ENCODE measurements at regions not wholly inside any gene's neighbourhood (a gene's known extent, or its start where the extent isn't known, plus 50 kb on each side); places are given as distances from the start of the nearest gene placed in this dataset.

DNA sequence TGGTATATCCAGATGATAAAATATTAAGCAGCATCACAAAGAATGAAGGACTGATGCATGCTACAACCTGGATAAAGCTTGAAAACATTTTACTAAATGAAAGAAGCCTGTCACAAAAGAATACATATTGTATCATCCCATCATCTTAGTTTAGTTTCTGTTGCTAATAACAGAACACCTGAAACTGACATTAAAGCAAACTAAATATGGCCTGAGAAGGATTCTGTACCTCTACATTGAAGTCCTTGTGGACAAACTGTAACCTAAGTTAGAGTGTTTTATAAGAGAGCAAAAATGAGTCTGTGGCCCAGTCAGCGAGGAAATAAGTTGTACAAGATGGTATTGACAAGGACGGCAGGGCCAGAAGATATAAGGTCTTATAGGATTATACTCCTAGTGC is 261.0 kb upstream of the CPHXL start:
- DNase-seq (ENCODE audit: low read depth in 1 of 2, low spot score in 1 of 2) = no peak
- TF ChIP-seq JUND (IDR thresholded peaks at IDR 0.05; ENCODE audit: low read depth) = no peak
- in situ Hi-C loops (cut with HindIII; ENCODE audit: low pct_unique_long_range_greater_than_20kb, low sequenced_read_pairs) = no loop called here

DNA sequence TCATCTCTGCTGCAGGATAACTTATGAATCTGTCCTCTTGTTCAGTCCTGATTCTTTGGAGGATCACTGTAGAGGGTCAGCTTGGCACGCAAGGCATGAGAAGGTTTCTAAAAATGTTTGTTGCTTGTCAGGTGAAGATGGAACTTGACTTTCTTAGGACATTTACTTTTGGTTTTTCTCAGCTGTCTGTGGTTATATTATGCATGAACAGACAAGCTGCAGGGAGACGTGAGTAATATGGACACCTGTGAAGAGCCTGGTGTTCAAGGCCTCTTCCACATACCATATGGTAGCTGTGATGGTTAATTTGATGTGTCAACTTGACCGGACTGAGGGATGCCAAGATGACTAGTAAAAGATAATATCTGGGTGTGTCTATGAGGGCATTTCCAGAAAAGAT is 270.2 kb upstream of the CPHXL start:
- in situ Hi-C loops (cut with HindIII; ENCODE audit: low pct_unique_long_range_greater_than_20kb, low sequenced_read_pairs) = no loop called here
- DNase-seq (ENCODE audit: low read depth in 1 of 2, low spot score in 1 of 2) = no peak
- TF ChIP-seq JUND (IDR thresholded peaks at IDR 0.05; ENCODE audit: low read depth) = no peak

DNA sequence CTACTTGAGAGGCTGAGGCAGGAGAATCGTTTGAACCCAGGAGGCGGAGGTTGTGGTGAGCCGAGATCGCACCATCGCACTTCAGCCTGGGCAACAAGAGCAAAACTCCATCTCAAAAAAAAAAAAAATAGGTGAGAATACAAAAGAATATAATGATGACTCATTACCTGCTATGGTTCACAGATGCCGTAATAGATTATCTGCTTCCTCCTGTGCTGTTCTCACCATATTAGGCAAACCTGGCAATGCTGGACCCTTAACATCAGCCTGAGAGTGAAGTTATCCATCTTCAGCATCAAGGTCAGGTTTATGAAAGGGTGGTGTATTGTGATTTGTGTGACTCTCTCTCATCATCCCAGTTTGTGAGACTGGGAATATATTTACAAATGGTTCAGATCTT is 271.3 kb upstream of the CPHXL start:
- TF ChIP-seq JUND (IDR thresholded peaks at IDR 0.05; ENCODE audit: low read depth) = no peak
- in situ Hi-C loops (cut with HindIII; ENCODE audit: low pct_unique_long_range_greater_than_20kb, low sequenced_read_pairs) = no loop called here
- no peak for DNase-seq (ENCODE audit: low read depth in 1 of 2, low spot score in 1 of 2)

DNA sequence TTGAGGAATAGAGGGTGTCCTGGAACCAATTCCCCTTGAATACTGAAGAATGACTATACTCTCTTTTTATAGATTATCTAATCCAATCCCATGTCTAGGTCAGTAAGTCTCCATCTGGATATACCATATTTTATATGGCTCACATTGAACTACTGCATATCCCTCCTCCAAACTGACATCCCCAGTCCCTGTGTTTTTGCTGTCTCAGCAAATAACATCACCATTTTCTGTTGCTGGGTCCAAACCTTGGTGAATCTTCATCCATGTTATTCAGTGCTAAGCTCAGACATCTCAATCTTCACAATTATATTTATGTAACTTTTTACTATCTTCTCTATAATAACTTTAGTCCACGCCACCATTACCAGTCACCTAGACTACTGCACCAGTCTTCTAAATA is 269.6 kb upstream of the CNTNAP4 start:
- TF ChIP-seq JUND (IDR thresholded peaks at IDR 0.05; ENCODE audit: low read depth) = no peak
- DNase-seq (ENCODE audit: low read depth in 1 of 2, low spot score in 1 of 2) = no peak
- in situ Hi-C loops (cut with HindIII; ENCODE audit: low pct_unique_long_range_greater_than_20kb, low sequenced_read_pairs) = no loop called here

DNA sequence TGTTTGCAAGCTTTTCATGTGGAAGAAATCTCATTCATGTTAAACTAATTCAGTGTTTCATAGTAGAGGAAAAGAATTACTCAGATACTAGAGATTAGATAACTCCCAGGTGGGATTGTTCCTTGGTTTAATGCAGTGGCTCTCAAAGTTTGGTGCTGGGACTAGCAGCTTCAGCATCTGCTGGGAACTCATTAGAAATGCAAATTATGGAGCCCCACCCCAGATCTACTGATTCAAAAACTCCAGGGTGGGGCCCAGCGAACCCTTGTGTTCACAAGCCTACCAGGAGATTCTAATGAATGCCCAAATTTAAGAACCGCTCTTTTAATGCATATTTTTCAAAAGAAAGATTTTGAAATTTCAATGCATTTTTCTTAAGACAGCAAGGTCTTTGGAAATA is 253.4 kb upstream of the CNTNAP4 start:
- in situ Hi-C loops (cut with HindIII; ENCODE audit: low pct_unique_long_range_greater_than_20kb, low sequenced_read_pairs) = no loop called here
- DNase-seq (ENCODE audit: low read depth in 1 of 2, low spot score in 1 of 2) = no peak
- no peak for TF ChIP-seq JUND (IDR thresholded peaks at IDR 0.05; ENCODE audit: low read depth)

DNA sequence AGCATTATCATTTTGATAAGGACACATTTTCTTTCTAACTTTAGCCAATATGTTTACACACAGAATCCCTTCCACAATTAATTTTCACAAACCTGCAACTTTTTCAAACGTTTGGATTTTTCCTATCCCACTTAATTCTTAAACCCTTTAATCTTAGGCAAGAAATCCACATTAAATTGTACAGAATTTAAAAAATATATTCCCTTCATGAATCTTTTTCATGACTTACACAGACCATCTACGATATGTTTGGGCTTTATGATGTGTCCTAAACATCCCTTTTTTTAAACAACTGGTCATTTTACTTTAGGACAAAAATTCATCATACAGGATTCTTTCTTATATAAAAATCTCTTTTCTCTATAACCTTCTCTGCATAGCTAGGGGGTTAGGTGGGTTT is 241.5 kb upstream of the CNTNAP4 start:
- TF ChIP-seq JUND (IDR thresholded peaks at IDR 0.05; ENCODE audit: low read depth) = no peak
- DNase-seq (ENCODE audit: low read depth in 1 of 2, low spot score in 1 of 2) = peak in 1 of 2 experiments; percentile 22

DNA sequence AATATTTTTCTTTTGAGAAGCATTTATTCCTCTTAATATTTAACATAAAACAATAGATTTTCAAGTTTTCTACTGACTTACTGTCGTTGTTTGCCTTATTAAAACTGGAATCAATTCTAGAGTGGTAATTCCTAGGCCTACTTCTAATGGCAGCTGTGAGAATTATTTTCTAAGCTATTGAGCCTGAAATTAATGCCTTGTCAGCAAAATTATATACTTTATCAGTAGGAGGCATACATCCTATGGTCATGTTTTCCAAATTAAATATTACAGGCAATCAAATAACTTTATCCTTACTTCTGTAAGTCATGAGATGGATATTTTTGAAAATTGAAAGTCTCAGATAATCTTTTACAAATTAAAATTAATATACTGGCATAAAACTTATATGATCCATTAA is 239.1 kb upstream of the CNTNAP4 start:
- no peak for TF ChIP-seq JUND (IDR thresholded peaks at IDR 0.05; ENCODE audit: low read depth)
- in situ Hi-C loops (cut with HindIII; ENCODE audit: low pct_unique_long_range_greater_than_20kb, low sequenced_read_pairs) = no loop called here
- no peak for DNase-seq (ENCODE audit: low read depth in 1 of 2, low spot score in 1 of 2)

More for the DNA sequence above, 241.5 kb upstream of the CNTNAP4 start:
- in situ Hi-C loops (cut with HindIII; ENCODE audit: low pct_unique_long_range_greater_than_20kb, low sequenced_read_pairs) = no loop called here

DNA sequence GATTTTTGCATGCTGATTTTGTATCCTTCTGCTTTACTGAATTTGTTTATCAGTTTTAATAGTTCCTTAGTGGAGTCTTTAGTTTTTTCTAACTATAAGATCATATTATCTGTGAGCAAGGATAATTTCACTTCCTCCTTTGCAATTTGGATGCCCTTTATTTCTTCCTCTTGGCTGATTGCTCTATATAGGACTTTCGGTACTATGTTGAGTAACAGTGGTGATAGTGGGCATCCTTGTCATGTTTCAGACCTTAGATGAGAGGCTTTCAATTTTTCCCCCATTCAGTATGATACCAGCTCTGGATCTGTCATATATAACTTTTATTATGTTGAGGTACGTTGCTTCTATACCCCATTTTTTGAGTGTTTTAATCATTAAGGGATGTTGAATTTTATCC is 224.5 kb upstream of the CNTNAP4 start:
- in situ Hi-C loops (cut with HindIII; ENCODE audit: low pct_unique_long_range_greater_than_20kb, low sequenced_read_pairs) = no loop called here
- no peak for DNase-seq (ENCODE audit: low read depth in 1 of 2, low spot score in 1 of 2)
- no peak for TF ChIP-seq JUND (IDR thresholded peaks at IDR 0.05; ENCODE audit: low read depth)

DNA sequence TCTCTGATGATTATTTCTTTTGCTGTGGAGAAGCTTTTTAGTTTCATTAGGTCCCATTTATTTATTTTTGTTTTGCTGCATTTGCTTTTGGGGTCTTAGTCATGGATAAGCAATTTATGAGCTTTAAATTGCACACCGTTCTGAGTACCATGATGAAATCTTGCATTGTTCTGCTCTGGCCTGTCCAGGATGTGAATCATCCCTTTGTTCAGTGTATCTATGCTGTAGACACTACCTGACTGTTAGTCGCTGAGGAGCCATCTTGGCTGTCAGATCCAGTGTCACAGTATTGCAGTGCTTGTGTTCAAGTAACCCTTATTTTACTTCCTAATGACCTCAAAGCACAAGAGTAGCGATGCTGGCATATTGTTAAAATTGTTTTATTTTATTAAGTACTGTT is 218.0 kb upstream of the CNTNAP4 start:
- no peak for TF ChIP-seq JUND (IDR thresholded peaks at IDR 0.05; ENCODE audit: low read depth)
- in situ Hi-C loops (cut with HindIII; ENCODE audit: low pct_unique_long_range_greater_than_20kb, low sequenced_read_pairs) = no loop called here
- no peak for DNase-seq (ENCODE audit: low read depth in 1 of 2, low spot score in 1 of 2)

DNA sequence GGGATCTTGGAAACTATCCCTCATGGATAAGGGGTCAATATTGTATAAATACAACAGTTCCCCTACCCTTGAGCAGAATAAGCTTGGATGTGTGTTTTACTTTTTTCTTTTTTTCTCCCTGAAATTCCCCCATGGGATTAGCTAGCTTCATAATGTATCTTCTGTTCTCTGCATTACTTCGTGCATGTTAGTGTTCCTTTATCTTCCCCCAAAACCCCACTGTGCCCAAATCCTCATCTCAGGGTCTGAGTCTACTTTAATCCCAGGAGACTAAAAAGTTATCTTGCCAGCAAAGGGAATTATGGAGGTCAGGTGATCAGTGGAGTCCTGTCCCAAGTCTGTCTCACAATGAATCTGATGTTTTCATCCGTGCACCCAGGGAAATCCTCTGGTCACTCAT is 217.5 kb upstream of the CNTNAP4 start:
- no peak for TF ChIP-seq JUND (IDR thresholded peaks at IDR 0.05; ENCODE audit: low read depth)
- in situ Hi-C loops (cut with HindIII; ENCODE audit: low pct_unique_long_range_greater_than_20kb, low sequenced_read_pairs) = no loop called here
- no peak for DNase-seq (ENCODE audit: low read depth in 1 of 2, low spot score in 1 of 2)

DNA sequence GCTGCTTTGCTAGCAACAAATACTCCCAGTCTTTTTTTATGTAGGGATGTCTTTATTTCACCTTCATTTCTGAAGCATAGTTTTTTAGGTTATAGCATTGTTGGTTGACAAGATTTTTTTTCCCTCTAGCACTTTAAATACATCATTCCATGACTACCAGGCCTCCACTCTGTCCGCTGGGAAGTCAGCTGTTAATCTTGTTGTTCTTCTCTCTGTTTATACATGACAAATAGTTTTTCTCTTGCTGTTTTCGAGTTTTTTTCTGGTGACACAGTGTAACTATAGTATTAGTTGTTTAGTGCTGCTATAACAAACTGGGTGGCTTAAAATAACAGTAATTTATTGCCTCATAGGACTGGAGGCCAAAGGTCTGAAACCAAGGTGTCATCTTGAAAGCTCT is 205.5 kb upstream of the CNTNAP4 start:
- TF ChIP-seq JUND (IDR thresholded peaks at IDR 0.05; ENCODE audit: low read depth) = no peak
- in situ Hi-C loops (cut with HindIII; ENCODE audit: low pct_unique_long_range_greater_than_20kb, low sequenced_read_pairs) = no loop called here
- DNase-seq (ENCODE audit: low read depth in 1 of 2, low spot score in 1 of 2) = no peak

DNA sequence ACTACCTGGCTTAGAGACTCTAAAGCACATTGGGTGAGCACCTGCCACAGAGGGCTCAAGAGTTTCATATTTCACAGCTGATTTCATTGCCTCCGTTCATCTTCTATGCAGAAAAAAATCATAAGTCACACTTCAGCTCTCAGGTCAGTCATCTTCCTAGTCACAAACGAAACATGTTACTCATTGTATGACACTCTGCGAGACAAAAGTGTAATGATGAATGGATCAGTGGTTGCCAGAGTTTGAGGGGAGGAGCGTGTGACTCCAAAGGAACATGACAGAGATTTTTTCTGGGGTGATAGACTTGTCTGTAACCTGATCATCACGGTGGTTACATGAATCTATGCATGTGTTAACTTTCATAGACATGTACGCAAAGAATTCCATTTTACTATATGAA is 195.2 kb upstream of the CNTNAP4 start:
- no peak for DNase-seq (ENCODE audit: low read depth in 1 of 2, low spot score in 1 of 2)
- TF ChIP-seq JUND (IDR thresholded peaks at IDR 0.05; ENCODE audit: low read depth) = no peak
- in situ Hi-C loops (cut with HindIII; ENCODE audit: low pct_unique_long_range_greater_than_20kb, low sequenced_read_pairs) = no loop called here

DNA sequence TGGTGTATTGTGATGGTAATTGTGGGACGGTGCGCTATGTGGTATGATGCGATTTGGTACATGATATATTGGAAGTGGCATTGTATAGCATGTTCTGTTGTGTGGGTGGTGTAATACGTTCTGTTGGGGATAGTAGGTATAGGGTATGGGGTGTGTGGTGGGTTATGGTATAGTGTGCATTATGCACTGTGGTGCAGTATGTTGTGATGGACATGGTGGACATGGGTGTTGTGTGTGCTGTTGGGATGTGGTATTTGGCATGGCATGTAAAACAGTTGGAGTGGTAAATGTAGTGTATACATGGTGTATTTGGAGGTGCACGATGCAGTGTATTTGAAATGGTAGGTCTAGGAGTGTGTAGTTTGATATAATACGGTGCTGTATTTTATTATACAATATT is 170.6 kb upstream of the CNTNAP4 start:
- DNase-seq (ENCODE audit: low read depth in 1 of 2, low spot score in 1 of 2) = no peak
- no peak for TF ChIP-seq JUND (IDR thresholded peaks at IDR 0.05; ENCODE audit: low read depth)
- in situ Hi-C loops (cut with HindIII; ENCODE audit: low pct_unique_long_range_greater_than_20kb, low sequenced_read_pairs) = no loop called here

DNA sequence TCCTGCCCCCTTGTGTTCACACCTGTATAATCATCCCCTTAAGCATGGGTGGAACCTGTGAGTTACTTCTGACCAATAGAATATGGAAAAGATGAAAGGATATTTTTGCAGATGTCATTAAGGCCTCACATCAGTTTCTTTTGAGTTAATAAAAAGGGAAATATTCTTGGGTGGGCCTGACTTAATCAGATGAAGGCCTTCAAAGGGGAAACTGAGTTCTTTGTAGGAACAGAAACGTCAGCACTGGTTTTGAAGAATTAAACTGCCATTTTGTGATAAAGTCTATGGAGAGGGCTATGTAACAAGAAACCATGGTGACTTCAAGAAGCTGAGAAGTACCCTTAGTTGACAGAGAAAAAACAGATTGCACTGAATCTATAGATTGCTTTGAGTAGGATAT is 168.7 kb upstream of the CNTNAP4 start:
- DNase-seq (ENCODE audit: low read depth in 1 of 2, low spot score in 1 of 2) = no peak
- no peak for TF ChIP-seq JUND (IDR thresholded peaks at IDR 0.05; ENCODE audit: low read depth)
- in situ Hi-C loops (cut with HindIII; ENCODE audit: low pct_unique_long_range_greater_than_20kb, low sequenced_read_pairs) = no loop called here

DNA sequence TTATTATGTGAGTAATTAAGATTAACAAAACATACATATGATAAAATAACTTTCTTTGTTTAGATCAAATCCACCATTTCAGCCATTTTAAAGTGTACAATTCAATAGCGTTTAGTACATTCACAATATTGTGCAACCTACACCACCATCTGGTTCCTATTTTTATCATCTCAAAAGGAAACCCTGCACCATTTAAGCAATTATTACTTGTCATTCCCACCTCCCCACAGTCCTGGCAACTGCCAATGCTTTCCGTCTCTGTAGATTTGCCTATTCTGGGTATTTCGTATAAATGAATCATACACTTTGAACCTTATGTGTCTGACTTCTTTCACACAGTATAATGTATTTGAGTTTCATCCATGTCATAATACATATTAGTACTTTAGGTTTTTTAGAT is 162.5 kb upstream of the CNTNAP4 start:
- no peak for DNase-seq (ENCODE audit: low read depth in 1 of 2, low spot score in 1 of 2)
- no peak for TF ChIP-seq JUND (IDR thresholded peaks at IDR 0.05; ENCODE audit: low read depth)
- in situ Hi-C loops (cut with HindIII; ENCODE audit: low pct_unique_long_range_greater_than_20kb, low sequenced_read_pairs) = no loop called here

All from T47D (cell line).